ENCODE measurements at regions not wholly inside any gene's neighbourhood (a gene's known extent, or its start where the extent isn't known, plus 50 kb on each side); places are given as distances from the start of the nearest gene placed in this dataset.

DNA sequence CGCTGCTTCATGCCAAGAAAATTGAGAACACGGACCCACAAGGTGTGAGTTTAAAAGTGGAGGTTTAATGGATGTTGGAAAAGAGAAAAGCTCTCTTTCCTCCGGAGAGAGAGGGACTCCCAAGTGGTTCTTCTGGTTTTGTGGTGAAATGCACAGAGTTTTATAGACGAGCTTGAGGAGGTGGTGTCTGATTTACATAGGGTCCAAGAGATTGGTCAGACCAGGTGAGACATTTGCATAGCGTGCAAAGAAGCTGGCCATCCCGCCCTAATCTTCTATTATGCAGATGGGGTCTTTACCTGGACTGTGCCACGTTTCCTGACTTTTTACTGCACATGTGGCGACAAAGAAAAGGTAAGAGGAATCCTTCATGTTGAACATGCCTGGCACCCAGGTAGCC is 236.4 kb upstream of the PCDH9 start:
- TF ChIP-seq POLR2AphosphoS5 (IDR thresholded peaks at IDR 0.05; ENCODE audit: borderline replicate concordance, low read depth, low read length): no peak
- no peak for TF ChIP-seq EZH2 (IDR thresholded peaks at IDR 0.05)
- no peak for TF ChIP-seq FOXP2 (optimal IDR thresholded peaks at IDR 0.05; ENCODE audit: control extremely low read depth, extremely low read length, insufficient read depth)

Measured in SK-N-MC (cell line).